Activated B cell treated with CpG ODN at 0.5 μM for 24 hours (primary cell): ENCODE measurements at regions not wholly inside any gene's neighbourhood (a gene's known extent, or its start where the extent isn't known, plus 50 kb on each side); places are given as distances from the start of the nearest gene placed in this dataset.

ENCODE experiments used
- ATAC-seq: fragments of 200-7000 bp; cut with Tn5 transposase; one replicate; pipeline ENCODE4 v1.10.0; 2021; ENCODE audit warnings: low read depth, mild to moderate bottlenecking, moderate library complexity
- CTCF ChIA-PET: fragments of 350-600 bp; sonication (Branson Sonifier 250); formaldehyde crosslinking; loops from one replicate; lab custom pipeline; 2021; ENCODE audit warnings: antibody characterized with exemption; lab: Charles Lee
- POLR2A ChIA-PET: fragments of 350-600 bp; sonication (Branson Sonifier 250); formaldehyde crosslinking; loops from one replicate; lab custom pipeline; 2021; ENCODE audit warnings: antibody characterized with exemption; lab: Charles Lee
- DNase-seq: peaks from one replicate; pipeline ENCODE4 v3.0.0; 2022
- H3K27ac Mint-ChIP-seq: one replicate; pipeline ENCODE4 v1.8.0; 2020; ENCODE audit warnings: mixed read lengths
- H3K27me3 Mint-ChIP-seq: one replicate; pipeline ENCODE4 v1.8.0; 2021; ENCODE audit warnings: mixed read lengths
- H3K36me3 Mint-ChIP-seq: one replicate; pipeline ENCODE4 v1.8.0; 2021; ENCODE audit warnings: low read depth, mixed read lengths
- H3K4me1 Mint-ChIP-seq: one replicate; pipeline ENCODE4 v1.8.0; 2021; ENCODE audit warnings: mixed read lengths
- H3K4me3 Mint-ChIP-seq: one replicate; pipeline ENCODE4 v1.8.0; 2020; ENCODE audit warnings: mild to moderate bottlenecking, mixed read lengths
- H3K9me3 Mint-ChIP-seq: one replicate; pipeline ENCODE4 v1.8.0; 2020; ENCODE audit warnings: mixed read lengths
- intact Hi-C: fragments of 100-400 bp; cut with micrococcal nuclease; formaldehyde crosslinking; loops from one replicate; pipeline ENCODE4 v1.15.1; 2024
- TF ChIP-seq, protein P1 (sequence below): fragments of 200-600 bp; IDR thresholded peaks from one replicate; pipeline ENCODE4 v1.8.0; 2022; ENCODE audit warnings: antibody characterized with exemption, mild to moderate bottlenecking

DNA sequence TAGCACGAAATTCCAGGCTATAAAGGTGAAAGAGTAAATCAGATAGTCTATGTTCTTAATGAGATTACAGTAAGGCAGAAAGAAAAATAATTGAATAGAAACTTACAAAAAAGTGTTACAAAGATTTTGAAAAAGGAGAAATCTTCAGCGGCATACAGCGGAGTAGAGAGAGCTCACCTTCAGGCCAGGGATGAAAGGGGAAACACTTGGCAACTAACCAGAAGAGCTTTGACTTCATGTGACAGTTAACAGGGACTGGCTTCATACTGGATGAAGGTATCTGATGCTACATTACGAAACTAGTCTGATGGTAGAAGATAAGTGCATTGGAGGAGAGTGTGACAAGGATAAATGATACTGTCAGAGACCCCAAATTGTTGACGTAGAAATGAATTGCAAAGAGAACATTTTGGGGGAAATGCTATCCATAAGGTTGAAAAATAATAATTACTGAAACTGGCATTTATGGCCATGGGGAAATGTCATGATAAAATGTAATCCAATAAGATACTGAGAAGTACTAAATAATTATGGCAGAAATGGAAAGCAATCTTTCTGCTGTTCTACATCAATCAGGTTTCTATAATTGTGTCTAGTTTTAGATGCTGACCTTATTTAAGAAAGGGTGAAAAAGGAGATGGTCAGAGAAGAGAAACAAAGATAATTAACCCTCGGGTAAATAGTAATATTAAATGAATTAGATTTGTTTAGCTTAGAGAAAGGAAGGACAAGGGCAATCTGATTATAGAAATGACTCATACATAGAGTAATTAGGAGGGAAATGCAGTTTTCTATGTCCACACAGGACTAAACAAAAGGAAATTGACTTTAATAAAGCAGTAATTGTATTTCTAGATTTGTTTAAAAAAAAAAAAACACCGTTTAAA, 808.7 kb downstream of the NCAM2 start:
- ChIA-PET CTCF (no interaction called here), POLR2A (no interaction called here)
- DNase-seq (no peak), ATAC-seq (no peak)
- TF ChIP-seq, protein P1, sequence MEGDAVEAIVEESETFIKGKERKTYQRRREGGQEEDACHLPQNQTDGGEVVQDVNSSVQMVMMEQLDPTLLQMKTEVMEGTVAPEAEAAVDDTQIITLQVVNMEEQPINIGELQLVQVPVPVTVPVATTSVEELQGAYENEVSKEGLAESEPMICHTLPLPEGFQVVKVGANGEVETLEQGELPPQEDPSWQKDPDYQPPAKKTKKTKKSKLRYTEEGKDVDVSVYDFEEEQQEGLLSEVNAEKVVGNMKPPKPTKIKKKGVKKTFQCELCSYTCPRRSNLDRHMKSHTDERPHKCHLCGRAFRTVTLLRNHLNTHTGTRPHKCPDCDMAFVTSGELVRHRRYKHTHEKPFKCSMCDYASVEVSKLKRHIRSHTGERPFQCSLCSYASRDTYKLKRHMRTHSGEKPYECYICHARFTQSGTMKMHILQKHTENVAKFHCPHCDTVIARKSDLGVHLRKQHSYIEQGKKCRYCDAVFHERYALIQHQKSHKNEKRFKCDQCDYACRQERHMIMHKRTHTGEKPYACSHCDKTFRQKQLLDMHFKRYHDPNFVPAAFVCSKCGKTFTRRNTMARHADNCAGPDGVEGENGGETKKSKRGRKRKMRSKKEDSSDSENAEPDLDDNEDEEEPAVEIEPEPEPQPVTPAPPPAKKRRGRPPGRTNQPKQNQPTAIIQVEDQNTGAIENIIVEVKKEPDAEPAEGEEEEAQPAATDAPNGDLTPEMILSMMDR: no peak
- H3K27ac Mint-ChIP-seq: no peak overlapping the region
- no peak overlapping the region for H3K4me3 Mint-ChIP-seq
- peaks cover 9% of the 10 kb centered on the region for H3K9me3 Mint-ChIP-seq
- no peaks in the 10 kb centered on the region for H3K4me1 Mint-ChIP-seq
- no peaks in the 10 kb centered on the region for H3K36me3 Mint-ChIP-seq
- no peaks in the 10 kb centered on the region for H3K27me3 Mint-ChIP-seq
- intact Hi-C loops: no loop called here

DNA sequence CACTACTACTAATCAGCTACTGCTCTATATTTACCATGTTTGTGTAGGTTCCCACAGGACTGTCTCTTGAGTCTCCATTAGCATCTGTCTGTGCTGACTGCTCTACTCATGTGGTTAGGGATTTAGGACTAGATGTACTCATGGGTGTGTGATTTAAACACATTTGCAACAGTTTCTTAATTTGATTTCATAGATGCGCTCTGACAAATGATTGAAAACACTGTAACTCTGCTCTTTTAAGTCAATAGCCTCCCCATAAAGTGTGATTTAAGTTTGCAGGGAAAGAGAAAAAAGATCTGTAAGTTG, 809.3 kb downstream of the NCAM2 start:
- POLR2A ChIA-PET: no interaction called here
- Mint-ChIP-seq H3K27ac (no peak overlapping the region), H3K4me3 (no peak overlapping the region), H3K9me3 (peaks cover 9% of the 10 kb centered on the region), H3K4me1 (no peaks in the 10 kb centered on the region), H3K36me3 (no peaks in the 10 kb centered on the region), H3K27me3 (no peaks in the 10 kb centered on the region)
- intact Hi-C loops: no loop called here
- CTCF ChIA-PET: no interaction called here
- ATAC-seq (no peak), DNase-seq (no peak)
- TF ChIP-seq, protein P1: no peak

DNA sequence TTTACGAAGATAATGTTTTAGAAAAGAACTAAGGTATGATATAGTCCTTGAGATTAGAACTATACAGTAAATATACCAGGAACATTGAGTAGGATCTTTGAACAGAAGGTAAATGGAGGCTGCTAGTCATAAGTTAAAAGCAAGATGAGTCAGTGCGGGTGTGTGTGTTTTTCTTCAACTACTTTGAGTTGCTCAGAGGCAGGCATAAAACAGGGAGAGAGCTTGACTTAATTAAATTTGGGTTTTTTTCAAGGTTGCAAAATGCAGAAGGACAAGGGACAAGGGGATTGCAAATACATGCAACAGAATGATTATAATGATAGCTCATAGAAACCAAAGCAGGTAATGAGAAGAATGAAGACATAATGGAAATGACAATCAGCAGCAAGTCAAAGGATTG, 815.1 kb downstream of the NCAM2 start:
- Mint-ChIP-seq H3K9me3 (peaks cover 5% of the 10 kb centered on the region), H3K4me1 (no peaks in the 10 kb centered on the region), H3K27ac (no peak overlapping the region), H3K27me3 (no peaks in the 10 kb centered on the region), H3K4me3 (no peak overlapping the region), H3K36me3 (no peaks in the 10 kb centered on the region)
- TF ChIP-seq, protein P1: no peak
- DNase-seq: no peak
- ChIA-PET CTCF (no interaction called here), POLR2A (no interaction called here)
- ATAC-seq: no peak
- intact Hi-C loops: no loop called here

DNA sequence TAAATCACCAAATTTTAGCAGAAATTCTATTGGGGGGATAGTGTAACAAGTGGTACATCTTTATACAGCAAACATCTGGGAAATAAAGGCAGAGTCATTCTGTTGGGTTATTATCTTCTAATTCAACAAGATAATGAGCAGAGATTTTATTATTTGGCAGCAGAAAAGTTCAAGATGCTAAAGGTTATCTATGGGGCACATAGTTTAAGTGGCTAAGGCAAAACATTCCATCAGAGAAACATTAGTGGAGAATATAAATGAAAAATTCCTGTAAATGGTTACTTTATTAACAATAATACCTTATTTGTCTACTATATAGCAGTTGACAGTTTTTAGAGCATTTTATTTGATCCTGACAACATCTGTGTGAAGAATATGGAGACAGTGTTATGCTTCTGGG, 815.7 kb downstream of the NCAM2 start:
- no peaks in the 10 kb centered on the region for H3K27me3 Mint-ChIP-seq
- H3K4me3 Mint-ChIP-seq: no peak overlapping the region
- H3K9me3 Mint-ChIP-seq: peaks cover 6% of the 10 kb centered on the region
- intact Hi-C loops: no loop called here
- H3K4me1 Mint-ChIP-seq: no peaks in the 10 kb centered on the region
- DNase-seq (no peak), ATAC-seq (no peak)
- ChIA-PET CTCF (no interaction called here), POLR2A (no interaction called here)
- no peaks in the 10 kb centered on the region for H3K36me3 Mint-ChIP-seq
- TF ChIP-seq, protein P1: no peak
- no peak overlapping the region for H3K27ac Mint-ChIP-seq

DNA sequence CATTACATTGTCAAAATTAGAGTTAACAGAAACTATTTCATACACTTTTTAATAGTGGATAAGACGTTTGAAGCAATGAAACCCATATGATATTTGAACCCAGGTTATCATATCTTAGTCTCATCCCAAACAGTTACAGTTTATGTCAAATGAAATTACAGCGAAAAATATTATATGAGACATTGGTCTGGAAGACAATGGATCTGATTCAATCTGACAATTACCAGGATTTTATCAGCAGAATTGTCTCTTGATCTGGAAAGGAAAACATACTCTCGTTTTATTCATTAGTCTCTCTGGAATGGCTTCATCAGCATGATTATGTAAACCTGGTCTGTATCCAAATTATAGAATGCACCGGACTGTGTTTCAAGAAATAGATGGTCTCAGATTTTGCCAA, 818.6 kb downstream of the NCAM2 start:
- Mint-ChIP-seq H3K36me3 (no peaks in the 10 kb centered on the region), H3K27ac (no peak overlapping the region), H3K9me3 (peaks cover 9% of the 10 kb centered on the region), H3K27me3 (no peaks in the 10 kb centered on the region), H3K4me3 (no peak overlapping the region), H3K4me1 (no peaks in the 10 kb centered on the region)
- DNase-seq (no peak), ATAC-seq (no peak)
- ChIA-PET CTCF (no interaction called here), POLR2A (no interaction called here)
- intact Hi-C loops: no loop called here
- TF ChIP-seq, protein P1: no peak
